Endothelial cell of umbilical vein (primary cell): ENCODE measurements at regions not wholly inside any gene's neighbourhood (a gene's known extent, or its start where the extent isn't known, plus 50 kb on each side); places are given as distances from the start of the nearest gene placed in this dataset.

Source experiments
- BruUV-seq: library from RNA; stranded (reverse); fragments of 400-500 nt; replicated peaks from 2 replicates; lab custom pipeline; 2021; lab: Mats Ljungman, UMichigan
- CTCF ChIA-PET: fragments of 300-600, 350-600 bp; sonication (Branson Sonifier 250); formaldehyde crosslinking; loops from one replicate; lab custom pipeline; 2021; ENCODE audit warnings: antibody characterized with exemption, inconsistent platforms; lab: Charles Lee
- POLR2A ChIA-PET: fragments of 300-600, 350-600 bp; sonication (Branson Sonifier 250); formaldehyde crosslinking; loops from one replicate; lab custom pipeline; 2021; ENCODE audit warnings: antibody characterized with exemption, inconsistent platforms; lab: Charles Lee
- DNase-seq: peaks from one replicate; pipeline ENCODE4 v3.0.0-alpha.2; 2011; ENCODE audit warnings: low read depth, low spot score
- FAIRE-seq: peaks from 2 replicates; lab custom pipeline; 2011; peaks lifted over from hg19 to GRCh38; lab: Jason Lieb, UNC
- H2AFZ ChIP-seq: 2 replicates; pipeline ENCODE4 v1.6.0; 2012; ENCODE audit warnings: low read depth, low read length, control low read depth, inconsistent platforms
- H3K27ac ChIP-seq: 2 replicates; pipeline ENCODE4 v1.5.1; 2011; ENCODE audit warnings: low read depth, mild to moderate bottlenecking, control low read depth, low read length, moderate library complexity; ENCODE audit not compliant: insufficient read depth
- H3K27me3 ChIP-seq, 2 experiments: 2 replicates each; pipeline versions ENCODE4 v1.6.0 to v1.6.1; 2011; ENCODE audit warnings: low read length in 2 of 2, mixed read lengths in 1 of 2; ENCODE audit not compliant: control insufficient read depth in 2 of 2, insufficient read depth in 2 of 2
- H3K36me3 ChIP-seq, 2 experiments: 2 replicates in 1 of 2; 3 replicates in 1 of 2; pipeline ENCODE4 v1.5.1; 2011; ENCODE audit warnings: low read length in 2 of 2, mild to moderate bottlenecking in 1 of 2, moderate library complexity in 1 of 2; ENCODE audit not compliant: control insufficient read depth in 2 of 2, insufficient read depth in 2 of 2; ENCODE audit errors: extremely low read depth in 1 of 2
- H3K4me1 ChIP-seq: 3 replicates; pipeline ENCODE4 v1.5.1; 2011; ENCODE audit warnings: mild to moderate bottlenecking, low read length; ENCODE audit not compliant: control insufficient read depth, insufficient read depth; ENCODE audit errors: extremely low read depth
- H3K4me2 ChIP-seq: 2 replicates; pipeline ENCODE4 v1.6.1; 2011; ENCODE audit warnings: low read length, control low read depth, mixed read lengths; ENCODE audit not compliant: insufficient read depth
- H3K4me3 ChIP-seq, 3 experiments: fragments of 200-600 bp in 1 of 3; sonication (generic), shearing (Covaris generic) in 1 of 3; replicated peaks in 1 of 3; 2 replicates each; pipeline ENCODE4 v1.5.1; 2011 to 2016; ENCODE audit warnings: control low read depth in 3 of 3, low read length in 3 of 3, mild to moderate bottlenecking in 2 of 3, inconsistent platforms in 1 of 3, low read depth in 1 of 3, moderate library complexity in 1 of 3; ENCODE audit not compliant: insufficient read depth in 1 of 3
- H3K79me2 ChIP-seq: 2 replicates; pipeline ENCODE4 v1.6.0; 2012; ENCODE audit warnings: low read length, inconsistent platforms; ENCODE audit not compliant: control insufficient read depth, insufficient read depth
- H3K9ac ChIP-seq: replicated peaks from 2 replicates; pipeline ENCODE3; 2011; ENCODE audit warnings: low read length, control low read depth; ENCODE audit not compliant: insufficient read depth; ENCODE audit errors: extremely low read depth
- H3K9me1 ChIP-seq: replicated peaks from 3 replicates; pipeline ENCODE4 v1.6.0; 2011; ENCODE audit warnings: mild to moderate bottlenecking, low read length; ENCODE audit not compliant: control insufficient read depth, insufficient read depth; ENCODE audit errors: extremely low read depth
- H3K9me3 ChIP-seq: replicated peaks from 2 replicates; pipeline ENCODE4 v1.5.1; 2012; ENCODE audit warnings: low read length, inconsistent platforms; ENCODE audit not compliant: control insufficient read depth, insufficient read depth
- H4K20me1 ChIP-seq: replicated peaks from 2 replicates; pipeline ENCODE3; 2011; ENCODE audit warnings: mild to moderate bottlenecking, low read length; ENCODE audit not compliant: control insufficient read depth, insufficient read depth; ENCODE audit errors: extremely low read depth
- CTCF ChIP-seq, 2 donors: IDR thresholded peaks; 1 replicate in 1 of 2; 2 replicates in 1 of 2; pipeline ENCODE4 v1.5.1; 2011; ENCODE audit warnings: low read length in 2 of 2, mild to moderate bottlenecking in 2 of 2, moderate library complexity in 2 of 2, control low read depth in 1 of 2, inconsistent platforms in 1 of 2, low read depth in 1 of 2; ENCODE audit not compliant: insufficient read depth in 1 of 2; ENCODE audit errors: extremely low read depth in 1 of 2
- EZH2 ChIP-seq: IDR thresholded peaks from 2 replicates; pipeline ENCODE4 v1.6.1; 2012; ENCODE audit warnings: borderline replicate concordance, low read depth, mild to moderate bottlenecking, moderate library complexity, low read length, inconsistent platforms; ENCODE audit not compliant: severe bottlenecking
- JUN ChIP-seq: IDR thresholded peaks from 2 replicates; pipeline ENCODE4 v1.6.1; 2011; ENCODE audit warnings: borderline replicate concordance, low read depth; ENCODE audit not compliant: insufficient read length, insufficient read depth
- MAX ChIP-seq: IDR thresholded peaks from 2 replicates; pipeline ENCODE4 v1.6.1; 2011; ENCODE audit not compliant: insufficient read depth, insufficient read length
- POLR2A ChIP-seq: IDR thresholded peaks from 2 replicates; pipeline ENCODE4 v1.6.1; 2012; ENCODE audit warnings: low read depth, mild to moderate bottlenecking, control low read depth, low read length
- POLR2AphosphoS5 ChIP-seq: IDR thresholded peaks from 2 replicates; pipeline ENCODE4 v1.6.1; 2012; ENCODE audit warnings: low read depth, mild to moderate bottlenecking, control low read depth, low read length, moderate library complexity; ENCODE audit not compliant: insufficient read depth
- dilution Hi-C: fragments of 300-500 bp; cut with MboI; formaldehyde crosslinking; loops from one replicate; pipeline ENCODE4 v1.15.0; 2019; ENCODE audit warnings: low sequenced_read_pairs; ENCODE audit not compliant: extremely low pct_ligation_motif_present
- intact Hi-C: fragments of 100-400 bp; cut with micrococcal nuclease; formaldehyde crosslinking; loops from one replicate; pipeline ENCODE4 v1.10.0; 2022

- Histone ChIP-seq H3K27ac (no peak overlapping the region), H3K4me1 (no peaks in the 10 kb centered on the region), H2AFZ (no peak overlapping the region), H3K79me2 (no peaks in the 10 kb centered on the region), H3K9ac (no peak overlapping the region), H3K27me3 (no peaks in the 10 kb centered on the region), H3K9me1 (no peaks in the 10 kb centered on the region), H3K4me2 (no peak overlapping the region), H3K9me3 (no peaks in the 10 kb centered on the region), H3K36me3 (no peaks in the 10 kb centered on the region), H3K4me3 (no peak overlapping the region), H4K20me1 (no peaks in the 10 kb centered on the region)
- DNase-seq (no peak), FAIRE-seq (no peak)
- TF ChIP-seq JUN (no peak), POLR2AphosphoS5 (no peak), CTCF (IDR thresholded peaks at IDR 0.05; ENCODE audit: extremely low read depth in 1 of 2, insufficient read depth in 1 of 2, low read depth in 1 of 2, low read length in 2 of 2) (no peak), MAX (no peak), POLR2A (no peak), EZH2 (no peak)
- ChIA-PET POLR2A (no interaction called here), CTCF (no interaction called here)
- no TSS peak for BruUV-seq
- dilution Hi-C loops (no loop called here), intact Hi-C loops (no loop called here)
These were observed 1086.6 kb upstream of the SORCS1 start for GRCh38 chr10:108250936-108251620.
